Keratinocyte (primary cell): ENCODE measurements at regions not wholly inside any gene's neighbourhood (a gene's known extent, or its start where the extent isn't known, plus 50 kb on each side); places are given as distances from the start of the nearest gene placed in this dataset.

ENCODE experiments used
- DNase-seq: peaks from one replicate; pipeline ENCODE4 v3.0.0-alpha.2; 2011; ENCODE audit warnings: low read depth, missing footprints, low spot score
- FAIRE-seq: peaks from 2 replicates; lab custom pipeline; 2011; peaks lifted over from hg19 to GRCh38; lab: Jason Lieb, UNC
- H2AFZ ChIP-seq: 2 replicates; pipeline ENCODE4 v1.6.0; 2012; ENCODE audit warnings: low read length, control low read depth, inconsistent platforms; ENCODE audit not compliant: control insufficient read depth
- H3K27ac ChIP-seq: 2 replicates; pipeline ENCODE4 v1.5.1; 2011; ENCODE audit warnings: low read length; ENCODE audit not compliant: control insufficient read depth, insufficient read depth
- H3K27me3 ChIP-seq: 3 replicates; pipeline ENCODE4 v1.6.0; 2011; ENCODE audit warnings: low read length; ENCODE audit not compliant: control insufficient read depth, insufficient read depth; ENCODE audit errors: extremely low read depth
- H3K36me3 ChIP-seq, 2 experiments: 2 replicates in 1 of 2; 3 replicates in 1 of 2; pipeline ENCODE4 v1.5.1; 2011; ENCODE audit warnings: low read length in 2 of 2, mild to moderate bottlenecking in 1 of 2; ENCODE audit not compliant: control insufficient read depth in 2 of 2, insufficient read depth in 2 of 2; ENCODE audit errors: extremely low read depth in 1 of 2
- H3K4me1 ChIP-seq: 3 replicates; pipeline ENCODE4 v1.5.1; 2011; ENCODE audit warnings: low read length; ENCODE audit not compliant: control insufficient read depth, insufficient read depth; ENCODE audit errors: extremely low read depth
- H3K4me2 ChIP-seq: 3 replicates; pipeline ENCODE4 v1.6.0; 2011; ENCODE audit warnings: low read depth, low read length; ENCODE audit not compliant: control insufficient read depth, insufficient read depth; ENCODE audit errors: extremely low read depth
- H3K4me3 ChIP-seq, 3 experiments: fragments of 200-600 bp in 1 of 3; sonication (generic) in 1 of 3; 2 replicates in 2 of 3; 3 replicates in 1 of 3; pipeline ENCODE4 v1.5.1; 2011 to 2016; ENCODE audit warnings: low read length in 3 of 3, mild to moderate bottlenecking in 3 of 3, control low read depth in 2 of 3, inconsistent platforms in 1 of 3, low read depth in 1 of 3, mixed read lengths in 1 of 3, mixed run types in 1 of 3, moderate library complexity in 1 of 3; ENCODE audit not compliant: control insufficient read depth in 2 of 3, insufficient read depth in 2 of 3; ENCODE audit errors: extremely low read depth in 1 of 3
- H3K79me2 ChIP-seq: 2 replicates; pipeline ENCODE4 v1.6.0; 2012; ENCODE audit warnings: low read length; ENCODE audit not compliant: control insufficient read depth, insufficient read depth
- H3K9ac ChIP-seq: 3 replicates; pipeline ENCODE4 v1.6.0; 2011; ENCODE audit warnings: low read length; ENCODE audit not compliant: control insufficient read depth, insufficient read depth; ENCODE audit errors: extremely low read depth
- H3K9me1 ChIP-seq: 3 replicates; pipeline ENCODE4 v1.6.0; 2011; ENCODE audit warnings: low read length; ENCODE audit not compliant: control insufficient read depth, insufficient read depth; ENCODE audit errors: extremely low read depth
- H3K9me3 ChIP-seq: 2 replicates; pipeline ENCODE4 v1.5.1; 2012; ENCODE audit warnings: low read depth, low read length; ENCODE audit not compliant: control insufficient read depth
- H4K20me1 ChIP-seq: 3 replicates; pipeline ENCODE4 v1.6.0; 2011; ENCODE audit warnings: low read length; ENCODE audit not compliant: control insufficient read depth, insufficient read depth; ENCODE audit errors: extremely low read depth
- CTCF ChIP-seq, 3 experiments: IDR thresholded peaks in 1 of 3; conservative IDR thresholded peaks in 1 of 3; optimal IDR thresholded peaks in 1 of 3; 2 replicates in 2 of 3; 3 replicates in 1 of 3; pipeline versions ENCODE3 to v1.5.1; 2011; ENCODE audit warnings: low read length in 3 of 3, mild to moderate bottlenecking in 3 of 3, moderate library complexity in 2 of 3, control low read depth in 1 of 3, inconsistent platforms in 1 of 3; ENCODE audit not compliant: insufficient read depth in 2 of 3; ENCODE audit errors: extremely low read depth in 1 of 3
- EZH2 ChIP-seq: IDR thresholded peaks from one replicate; pipeline ENCODE4 v1.6.1; 2012; ENCODE audit warnings: inconsistent platforms, mild to moderate bottlenecking, low read length, moderate library complexity
- dilution Hi-C: fragments of 300-500 bp; cut with MboI; formaldehyde crosslinking; loops from one replicate; pipeline ENCODE4 v1.7.0; 2020; ENCODE audit warnings: low sequenced_read_pairs; ENCODE audit not compliant: extremely low pct_ligation_motif_present

- no peak overlapping the region for H3K4me2 ChIP-seq
- no peak overlapping the region for H3K4me3 ChIP-seq
- dilution Hi-C loops, result no loop called here
- H3K36me3 ChIP-seq, result no peaks in the 10 kb centered on the region
- no peaks in the 10 kb centered on the region for H3K79me2 ChIP-seq
- no peak overlapping the region for H2AFZ ChIP-seq
- no peak overlapping the region for H3K9ac ChIP-seq
- no peaks in the 10 kb centered on the region for H3K9me3 ChIP-seq
- no peak for DNase-seq
- no peaks in the 10 kb centered on the region for H3K27me3 ChIP-seq
- TF ChIP-seq CTCF (optimal IDR thresholded peaks at IDR 0.05 in 1 of 3, IDR thresholded peaks at IDR 0.05 in 1 of 3, conservative IDR thresholded peaks at IDR 0.05 in 1 of 3; ENCODE audit: extremely low read depth in 1 of 3, insufficient read depth in 2 of 3, low read length in 3 of 3) (peak; percentile 91 to 95 (median 95)), EZH2 (no peak)
- H4K20me1 ChIP-seq, result no peaks in the 10 kb centered on the region
- no peak for FAIRE-seq
- no peak overlapping the region for H3K27ac ChIP-seq
- no peaks in the 10 kb centered on the region for H3K9me1 ChIP-seq
- no peaks in the 10 kb centered on the region for H3K4me1 ChIP-seq
Measured at GRCh38 chr11:29343465-29344333, 673.1 kb downstream of the KCNA4 start.

- Histone ChIP-seq H3K4me3 (no peak overlapping the region), H3K27me3 (no peaks in the 10 kb centered on the region), H3K79me2 (no peaks in the 10 kb centered on the region), H3K4me1 (no peaks in the 10 kb centered on the region), H3K9me3 (no peaks in the 10 kb centered on the region), H3K4me2 (no peak overlapping the region), H3K9ac (no peak overlapping the region), H3K9me1 (no peaks in the 10 kb centered on the region), H3K36me3 (no peaks in the 10 kb centered on the region), H2AFZ (no peak overlapping the region), H4K20me1 (no peaks in the 10 kb centered on the region), H3K27ac (no peak overlapping the region)
- DNase-seq, result no peak
- TF ChIP-seq CTCF (optimal IDR thresholded peaks at IDR 0.05 in 1 of 3, IDR thresholded peaks at IDR 0.05 in 1 of 3, conservative IDR thresholded peaks at IDR 0.05 in 1 of 3; ENCODE audit: extremely low read depth in 1 of 3, insufficient read depth in 2 of 3, low read length in 3 of 3), result no peak
- no peak for TF ChIP-seq EZH2
- dilution Hi-C loops, result no loop called here
- FAIRE-seq, result no peak
Measured at GRCh38 chr11:29336727-29337575, 679.9 kb downstream of the KCNA4 start.
